HG03571 (cell line): ENCODE measurements at regions not wholly inside any gene's neighbourhood (a gene's known extent, or its start where the extent isn't known, plus 50 kb on each side); places are given as distances from the start of the nearest gene placed in this dataset.

Experiments used
- ATAC-seq: cut with Tn5 transposase; IDR thresholded peaks from one replicate; pipeline ENCODE4 v1.9.1; 2021; ENCODE audit not compliant: unreplicated experiment

- no peak for ATAC-seq
These were observed 221.6 kb downstream of the ENGASE start for GRCh38 chr17:79296243-79296642.

GRCh38 chr17:79295307-79295706 is 220.7 kb downstream of the ENGASE start:
- no peak for ATAC-seq

- ATAC-seq, result no peak
These were observed 219.9 kb downstream of the ENGASE start for GRCh38 chr17:79294459-79295071.

GRCh38 chr17:79292501-79292900 is 217.9 kb downstream of the ENGASE start:
- no peak for ATAC-seq

- no peak for ATAC-seq
These were observed 216.8 kb downstream of the ENGASE start for GRCh38 chr17:79291391-79291790.

GRCh38 chr17:79290726-79291125 is 216.1 kb downstream of the ENGASE start:
- no peak for ATAC-seq

- no peak for ATAC-seq
These were observed 214.3 kb downstream of the ENGASE start for GRCh38 chr17:79288950-79289349.

GRCh38 chr17:79286440-79286839 is 211.8 kb downstream of the ENGASE start:
- no peak for ATAC-seq

- ATAC-seq, result no peak
These were observed 211.3 kb downstream of the ENGASE start for GRCh38 chr17:79285973-79286372.

- no peak for ATAC-seq
These were observed 207.7 kb downstream of the ENGASE start for GRCh38 chr17:79282294-79282693.

- no peak for ATAC-seq
These were observed 207.2 kb downstream of the ENGASE start for GRCh38 chr17:79281803-79282202.

GRCh38 chr17:79280866-79281572 is 206.4 kb downstream of the ENGASE start:
- no peak for ATAC-seq

- no peak for ATAC-seq
These were observed 205.4 kb downstream of the ENGASE start for GRCh38 chr17:79280010-79280409.

- no peak for ATAC-seq
These were observed 204.7 kb downstream of the ENGASE start for GRCh38 chr17:79279320-79279719.

- no peak for ATAC-seq
These were observed 202.2 kb downstream of the ENGASE start for GRCh38 chr17:79276821-79277220.

- ATAC-seq, result no peak
These were observed 199.0 kb downstream of the ENGASE start for GRCh38 chr17:79273660-79274059.

GRCh38 chr17:79272666-79273219 is 198.1 kb downstream of the ENGASE start:
- ATAC-seq, result no peak

- ATAC-seq, result no peak
These were observed 197.6 kb downstream of the ENGASE start for GRCh38 chr17:79272220-79272619.

GRCh38 chr17:79269620-79270019 is 195.0 kb downstream of the ENGASE start:
- ATAC-seq, result no peak

- ATAC-seq, result no peak
These were observed 188.6 kb downstream of the ENGASE start for GRCh38 chr17:79263191-79263590.

GRCh38 chr17:79262624-79263023 is 188.0 kb downstream of the ENGASE start:
- ATAC-seq, result no peak

GRCh38 chr17:79261355-79262072 is 186.9 kb downstream of the ENGASE start:
- ATAC-seq, result no peak
